SK-N-SH (cell line): ENCODE measurements at regions not wholly inside any gene's neighbourhood (a gene's known extent, or its start where the extent isn't known, plus 50 kb on each side); places are given as distances from the start of the nearest gene placed in this dataset.

ENCODE experiments used
- CTCF ChIA-PET: fragments of 300-600, 350-600 bp; formaldehyde crosslinking; extraction: SDS; loops from one replicate; lab custom pipeline; 2021; lab: Yijun Ruan, JAX
- POLR2A ChIA-PET: fragments of 350-600 bp; sonication (Branson Sonifier 250); formaldehyde crosslinking; extraction: SDS; loops from one replicate; lab custom pipeline; 2020; ENCODE audit warnings: antibody characterized with exemption, inconsistent platforms; lab: Yijun Ruan, JAX
- DNase-seq: peaks from one replicate; pipeline ENCODE4 v3.0.0; 2012
- H2AFZ ChIP-seq: fragments of 200-600 bp; sonication (generic); 2 replicates; pipeline ENCODE4 v1.8.1; 2016; ENCODE audit warnings: antibody characterized with exemption, mild to moderate bottlenecking, low read depth
- H3F3A ChIP-seq: fragments of 200-600 bp; sonication (generic); replicated peaks from 2 replicates; pipeline ENCODE3; 2016; ENCODE audit warnings: antibody characterized with exemption, mild to moderate bottlenecking; ENCODE audit not compliant: insufficient read depth
- H3K27ac ChIP-seq, 2 experiments: fragments of 200-500 bp in 1 of 2; fragments of 200-600 bp in 1 of 2; sonication (Bioruptor generic) in 1 of 2; sonication (generic), shearing (Covaris generic) in 1 of 2; 2 replicates each; pipeline versions ENCODE4 v1.5.1 to v1.6.1; 2014 to 2016; ENCODE audit warnings: low read depth in 2 of 2, inconsistent platforms in 1 of 2, low read length in 1 of 2, mild to moderate bottlenecking in 1 of 2, mixed read lengths in 1 of 2
- H3K27me3 ChIP-seq: fragments of 200-600 bp; sonication (generic), shearing (Covaris generic); 2 replicates; pipeline ENCODE4 v1.6.1; 2016; ENCODE audit warnings: mixed run types; ENCODE audit not compliant: insufficient read depth
- H3K36me3 ChIP-seq, 2 experiments: fragments of 200-500 bp in 1 of 2; fragments of 200-600 bp in 1 of 2; sonication (Bioruptor generic) in 1 of 2; sonication (generic) in 1 of 2; replicated peaks in 1 of 2; 2 replicates each; pipeline versions ENCODE3 to v1.5.1; 2014 to 2016; ENCODE audit warnings: low read length in 1 of 2, mild to moderate bottlenecking in 1 of 2; ENCODE audit not compliant: insufficient read depth in 2 of 2, control insufficient read depth in 1 of 2
- H3K4me1 ChIP-seq, 2 experiments: fragments of 200-500 bp in 1 of 2; fragments of 200-600 bp in 1 of 2; sonication (Bioruptor generic) in 1 of 2; sonication (generic), shearing (Covaris generic) in 1 of 2; 2 replicates each; pipeline versions ENCODE4 v1.5.1 to v1.6.1; 2014 to 2016; ENCODE audit warnings: low read depth in 1 of 2, low read length in 1 of 2, mixed run types in 1 of 2; ENCODE audit not compliant: insufficient read depth in 2 of 2, control insufficient read depth in 1 of 2
- H3K4me2 ChIP-seq: fragments of 200-600 bp; sonication (generic), shearing (Covaris generic); 2 replicates; pipeline ENCODE4 v1.6.1; 2017; ENCODE audit warnings: mixed run types
- H3K4me3 ChIP-seq, 2 experiments: fragments of 200-500 bp in 1 of 2; fragments of 200-600 bp in 1 of 2; sonication (Bioruptor generic) in 1 of 2; sonication (generic), shearing (Covaris generic) in 1 of 2; 2 replicates each; pipeline versions ENCODE4 v1.5.1 to v1.8.1; 2014 to 2016; ENCODE audit warnings: low read depth in 2 of 2, inconsistent platforms in 1 of 2, low read length in 1 of 2, mild to moderate bottlenecking in 1 of 2, mixed read lengths in 1 of 2, moderate library complexity in 1 of 2
- H3K79me2 ChIP-seq: fragments of 200-600 bp; sonication (generic); 2 replicates; pipeline ENCODE4 v1.8.1; 2017; ENCODE audit warnings: mild to moderate bottlenecking; ENCODE audit not compliant: insufficient read depth
- H3K9ac ChIP-seq: fragments of 200-600 bp; sonication (generic); 2 replicates; pipeline ENCODE4 v1.6.1; 2017; ENCODE audit warnings: mixed run types
- H3K9me2 ChIP-seq: fragments of 200-600 bp; sonication (generic); 2 replicates; pipeline ENCODE4 v1.6.1; 2017; ENCODE audit warnings: mixed run types
- H3K9me3 ChIP-seq: fragments of 200-600 bp; sonication (generic); 2 replicates; pipeline ENCODE4 v1.6.1; 2017; ENCODE audit warnings: mixed run types, mild to moderate bottlenecking, moderate library complexity
- H4K20me1 ChIP-seq: fragments of 200-600 bp; sonication (generic); 2 replicates; pipeline ENCODE4 v1.6.1; 2017; ENCODE audit warnings: mild to moderate bottlenecking, mixed run types; ENCODE audit not compliant: insufficient read depth
- EP300 ChIP-seq, 2 experiments: IDR thresholded peaks; 2 replicates each; pipeline versions ENCODE4 v1.4.0 to v1.6.1; 2012; ENCODE audit warnings: borderline replicate concordance in 1 of 2, low read depth in 1 of 2, low read length in 1 of 2
- FOSL2 ChIP-seq: IDR thresholded peaks from 2 replicates; pipeline ENCODE4 v1.4.0; 2012; ENCODE audit warnings: low read depth, mild to moderate bottlenecking, moderate library complexity, borderline replicate concordance
- FOXJ3 ChIP-seq: sonication (generic); formaldehyde crosslinking; IDR thresholded peaks from 2 replicates; pipeline ENCODE4 v1.5.1; 2020; ENCODE audit warnings: mild to moderate bottlenecking, missing genetic modification reagents
- JUND ChIP-seq: IDR thresholded peaks from 2 replicates; pipeline ENCODE4 v1.4.0; 2012
- MXI1 ChIP-seq: IDR thresholded peaks from 2 replicates; pipeline ENCODE4 v1.6.1; 2012; ENCODE audit warnings: mild to moderate bottlenecking, low read depth, low read length, improper control_type of control experiment
- NFIC ChIP-seq: IDR thresholded peaks from 2 replicates; pipeline ENCODE4 v1.4.0; 2012; ENCODE audit warnings: borderline replicate concordance
- NRF1 ChIP-seq: IDR thresholded peaks from 2 replicates; pipeline ENCODE4 v1.6.1; 2012; ENCODE audit warnings: low read depth, mild to moderate bottlenecking, low read length
- PBX3 ChIP-seq: IDR thresholded peaks from 2 replicates; pipeline ENCODE4; 2012
- POLR2AphosphoS5 ChIP-seq: IDR thresholded peaks from 2 replicates; pipeline ENCODE4 v1.6.1; 2012; ENCODE audit warnings: low read depth, low read length
- RCOR1 ChIP-seq: fragments of 150-350 bp; IDR thresholded peaks from 2 replicates; pipeline ENCODE4 v1.6.1; 2017; ENCODE audit warnings: antibody characterized with exemption, low read length
- TCF12 ChIP-seq: IDR thresholded peaks from 2 replicates; pipeline ENCODE4 v1.4.0; 2012
- WGBS: methylation state at CpG from one replicate; pipeline ENCODE4 v1.1.6; 2017; ENCODE audit warnings: low lambda C conversion rate; 5-methylcytosine and 5-hydroxymethylcytosine counted together

- H3K4me2 ChIP-seq: 0 out of 2 replicates have a peak overlapping the region, but pooled peaks have one; percentile 2
- CTCF ChIA-PET: interaction anchor here (1.6 kb wide), 1 partner anchor 188 kb away, joined by 4 read pairs; no protein-coding TSS in a partner anchor
- H3K9me3 ChIP-seq: no peaks in the 10 kb centered on the region
- no peak for TF ChIP-seq FOXJ3 (CRISPR knock-in tag)
- TF ChIP-seq TCF12: peak; percentile 24; the same call in 1 of the 2 replicates
- peak; percentile 31; the same call in 1 of the 2 replicates for TF ChIP-seq FOSL2
- TF ChIP-seq POLR2AphosphoS5: peak; percentile 29; the same call in 1 of the 2 replicates
- 0 out of 2 replicates have a peak, but pooled peaks have one; percentile 16 for TF ChIP-seq NFIC
- TF ChIP-seq PBX3: 0 out of 2 replicates have a peak, but pooled peaks have one; percentile 21
- no peak for TF ChIP-seq MXI1
- TF ChIP-seq JUND: peak; percentile 26; the same call in 1 of the 2 replicates
- TF ChIP-seq EP300 (IDR thresholded peaks at IDR 0.05; ENCODE audit: borderline replicate concordance in 1 of 2, low read depth in 1 of 2, low read length in 1 of 2): peak; percentile 15 to 39; a peak in 1 of 4 replicates
- TF ChIP-seq, all 33 proteins: peak for 7
- no peaks in the 10 kb centered on the region for H4K20me1 ChIP-seq
- H3K36me3 ChIP-seq: no peaks in the 10 kb centered on the region
- no peak overlapping the region for H2AFZ ChIP-seq
- no peak for DNase-seq
- POLR2A ChIA-PET: no interaction called here
- H3K79me2 ChIP-seq: no peaks in the 10 kb centered on the region
- peak overlapping the region in 1 of 2 experiments; percentile 49; a peak in 2 of 4 replicates for H3K27ac ChIP-seq
- peaks cover 76% of the 10 kb centered on the region for H3F3A ChIP-seq
- H3K4me3 ChIP-seq: no peak overlapping the region
- no peaks in the 10 kb centered on the region for H3K9me2 ChIP-seq
- WGBS: 12% methylated on average over 3 of the region's 3 CpGs
- H3K4me1 ChIP-seq: peaks cover 31 to 42% of the 10 kb centered on the region in 2 experiments
- H3K9ac ChIP-seq: no peak overlapping the region
- no peaks in the 10 kb centered on the region for H3K27me3 ChIP-seq
Measured at GRCh38 chr17:13351046-13351445, 250.7 kb downstream of the HS3ST3A1 start.

GRCh38 chr17:13350466-13350865 is 251.3 kb downstream of the HS3ST3A1 start:
- peaks cover 81% of the 10 kb centered on the region for H3F3A ChIP-seq
- no peaks in the 10 kb centered on the region for H3K27me3 ChIP-seq
- no peak overlapping the region for H3K4me3 ChIP-seq
- H3K9ac ChIP-seq: no peak overlapping the region
- ChIA-PET POLR2A (no interaction called here), CTCF (interaction anchor here (0.9 to 2.3 kb wide), 3 partner anchors 9 to 189 kb away, joined by 3 to 5 read pairs (median 4); no protein-coding TSS in a partner anchor)
- peaks cover 31 to 48% of the 10 kb centered on the region in 2 experiments for H3K4me1 ChIP-seq
- H3K9me2 ChIP-seq: no peaks in the 10 kb centered on the region
- H3K36me3 ChIP-seq: no peaks in the 10 kb centered on the region
- no peaks in the 10 kb centered on the region for H4K20me1 ChIP-seq
- no peak overlapping the region for H2AFZ ChIP-seq
- peak overlapping the region in 1 of 2 experiments; percentile 49; a peak in 2 of 4 replicates for H3K27ac ChIP-seq
- TF ChIP-seq NRF1 (no peak), RCOR1 (no peak)
- TF ChIP-seq, all 33 proteins: peak for 0
- WGBS: 87% methylated on average over 9 of the region's 9 CpGs
- DNase-seq: no peak
- Histone ChIP-seq H3K79me2 (no peaks in the 10 kb centered on the region), H3K4me2 (no peak overlapping the region), H3K9me3 (no peaks in the 10 kb centered on the region)
